GM23248 (cell line): ENCODE measurements at regions not wholly inside any gene's neighbourhood (a gene's known extent, or its start where the extent isn't known, plus 50 kb on each side); places are given as distances from the start of the nearest gene placed in this dataset.
"Not testable (repeated sequence)": the region's sequence is repeated elsewhere in the genome, so short reads cannot be mapped to it uniquely, and the experiment has no call there.

Experiments
- EZH2 ChIP-seq: fragments of 200-600 bp; sonication (generic); IDR thresholded peaks from 2 replicates; pipeline ENCODE4 v1.6.1; 2018; ENCODE audit warnings: antibody characterized with exemption, mild to moderate bottlenecking; ENCODE audit not compliant: insufficient read depth, poor library complexity, severe bottlenecking
- EZH2phosphoT487 ChIP-seq: fragments of 200-600 bp; sonication (generic); IDR thresholded peaks from 2 replicates; pipeline ENCODE4 v1.6.1; 2018; ENCODE audit warnings: antibody characterized with exemption, moderate library complexity, mild to moderate bottlenecking, low read depth; ENCODE audit not compliant: insufficient read depth

DNA sequence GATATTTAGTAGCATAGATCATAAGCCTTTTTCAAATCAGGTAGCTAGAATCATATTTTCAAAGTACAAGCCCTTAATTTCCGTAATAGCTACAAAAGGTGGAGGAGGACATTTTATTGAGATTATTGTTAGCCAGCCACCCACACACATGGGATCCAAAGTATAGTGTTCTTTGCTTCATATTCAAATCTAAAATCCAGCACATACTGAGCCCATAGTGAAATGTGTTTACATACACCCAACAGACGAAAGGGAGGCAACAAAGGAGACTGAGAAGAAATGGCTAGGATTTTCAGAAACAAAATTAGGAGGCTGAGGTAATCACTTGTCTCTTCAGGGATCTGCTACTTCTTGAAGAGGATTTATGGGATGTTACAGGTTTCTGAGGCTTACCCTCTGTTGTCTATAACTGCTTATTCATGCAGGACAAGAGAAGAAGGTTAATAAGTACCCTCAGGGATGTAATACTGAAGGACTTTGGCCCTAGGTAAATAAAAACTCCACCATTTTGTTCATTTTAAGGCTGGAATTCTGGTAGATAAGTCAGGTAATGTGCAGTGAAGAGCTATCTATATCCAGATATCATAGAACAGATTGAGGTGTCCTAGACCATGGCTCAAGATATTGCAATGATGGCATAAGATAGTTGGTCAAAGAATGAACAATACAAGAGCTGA, 182.1 kb downstream of the SPDYE17 start:
- not testable (repeated sequence) for TF ChIP-seq EZH2, EZH2phosphoT487
